GM18517 (cell line): ENCODE measurements at regions not wholly inside any gene's neighbourhood (a gene's known extent, or its start where the extent isn't known, plus 50 kb on each side); places are given as distances from the start of the nearest gene placed in this dataset.

Source experiments
- ATAC-seq: cut with Tn5 transposase; IDR thresholded peaks from one replicate; pipeline ENCODE4 v1.9.1; 2021; ENCODE audit warnings: mild to moderate bottlenecking, moderate library complexity; ENCODE audit not compliant: unreplicated experiment

- no peak for ATAC-seq
These were observed 281.1 kb upstream of the GRIP1 start for GRCh38 chr12:66960006-66960405.

- ATAC-seq: no peak
These were observed 282.1 kb upstream of the GRIP1 start for GRCh38 chr12:66960704-66961690.

- no peak for ATAC-seq
These were observed 283.4 kb upstream of the GRIP1 start for GRCh38 chr12:66962290-66962689.

GRCh38 chr12:66963901-66964300 is 285.0 kb upstream of the GRIP1 start:
- no peak for ATAC-seq

GRCh38 chr12:66964629-66965028 is 285.8 kb upstream of the GRIP1 start:
- no peak for ATAC-seq

GRCh38 chr12:66965621-66966020 is 286.7 kb upstream of the GRIP1 start:
- ATAC-seq: no peak

GRCh38 chr12:66971816-66972215 is 292.9 kb upstream of the GRIP1 start:
- ATAC-seq: no peak

GRCh38 chr12:66976526-66976925 is 292.6 kb upstream of the CAND1 start:
- no peak for ATAC-seq

GRCh38 chr12:66978802-66979201 is 290.4 kb upstream of the CAND1 start:
- no peak for ATAC-seq

- no peak for ATAC-seq
These were observed 289.9 kb upstream of the CAND1 start for GRCh38 chr12:66979251-66979650.

GRCh38 chr12:66984077-66984476 is 285.1 kb upstream of the CAND1 start:
- no peak for ATAC-seq

GRCh38 chr12:66984962-66985361 is 284.2 kb upstream of the CAND1 start:
- ATAC-seq: no peak

- no peak for ATAC-seq
These were observed 270.0 kb upstream of the CAND1 start for GRCh38 chr12:66999141-66999540.

- no peak for ATAC-seq
These were observed 267.9 kb upstream of the CAND1 start for GRCh38 chr12:67001251-67001650.

GRCh38 chr12:67002720-67003119 is 266.4 kb upstream of the CAND1 start:
- ATAC-seq: no peak

GRCh38 chr12:67006610-67007009 is 262.5 kb upstream of the CAND1 start:
- no peak for ATAC-seq

GRCh38 chr12:67014642-67015041 is 254.5 kb upstream of the CAND1 start:
- ATAC-seq: no peak

- no peak for ATAC-seq
These were observed 251.1 kb upstream of the CAND1 start for GRCh38 chr12:67018105-67018504.

- ATAC-seq: no peak
These were observed 250.1 kb upstream of the CAND1 start for GRCh38 chr12:67019070-67019469.

- ATAC-seq: peak; percentile 84
These were observed 243.5 kb upstream of the CAND1 start for GRCh38 chr12:67025543-67026114.

GRCh38 chr12:67026487-67027246 is 242.5 kb upstream of the CAND1 start:
- ATAC-seq: no peak

- ATAC-seq: no peak
These were observed 240.6 kb upstream of the CAND1 start for GRCh38 chr12:67028529-67028928.
